ENCODE measurements at regions not wholly inside any gene's neighbourhood (a gene's known extent, or its start where the extent isn't known, plus 50 kb on each side); places are given as distances from the start of the nearest gene placed in this dataset.

GRCh38 chr6:90780778-90781177 is 193.9 kb upstream of the MAP3K7 start:
- no peak overlapping the region for H3K4me3 ChIP-seq (ENCODE audit: low read length)
- H3K36me3 ChIP-seq (replicated peaks; ENCODE audit: low read depth, low read length) = no peaks in the 10 kb centered on the region
- no peaks in the 10 kb centered on the region for H4K20me1 ChIP-seq (ENCODE audit: insufficient read depth, low read length)
- H2AFZ ChIP-seq (ENCODE audit: low read depth, low read length) = no peak overlapping the region
- peaks cover 8% of the 10 kb centered on the region for H3K27me3 ChIP-seq (ENCODE audit: low read depth, low read length)
- no peaks in the 10 kb centered on the region for H3K4me1 ChIP-seq (ENCODE audit: low read length)
- H3K9me3 ChIP-seq (ENCODE audit: insufficient read depth, low read length) = no peaks in the 10 kb centered on the region
- H3K9ac ChIP-seq (ENCODE audit: low read length) = no peak overlapping the region
- TF ChIP-seq EZH2phosphoT487 (IDR thresholded peaks at IDR 0.05; ENCODE audit: low read depth) (no peak), CTCF (IDR thresholded peaks at IDR 0.05; ENCODE audit: low read depth, low read length) (no peak)
- no peak overlapping the region for H3K27ac ChIP-seq (ENCODE audit: low read length)
- no peak overlapping the region for H3K4me2 ChIP-seq (ENCODE audit: low read length)
- H3K79me2 ChIP-seq (ENCODE audit: low read length) = no peaks in the 10 kb centered on the region

GRCh38 chr6:90780141-90780540 is 193.3 kb upstream of the MAP3K7 start:
- Histone ChIP-seq H3K9ac (ENCODE audit: low read length) (no peak overlapping the region), H3K4me3 (ENCODE audit: low read length) (no peak overlapping the region), H2AFZ (ENCODE audit: low read depth, low read length) (no peak overlapping the region), H3K36me3 (replicated peaks; ENCODE audit: low read depth, low read length) (no peaks in the 10 kb centered on the region), H3K79me2 (ENCODE audit: low read length) (no peaks in the 10 kb centered on the region), H3K27ac (ENCODE audit: low read length) (no peak overlapping the region), H3K27me3 (ENCODE audit: low read depth, low read length) (peaks cover 8% of the 10 kb centered on the region), H3K9me3 (ENCODE audit: insufficient read depth, low read length) (no peaks in the 10 kb centered on the region), H3K4me2 (ENCODE audit: low read length) (no peak overlapping the region), H3K4me1 (ENCODE audit: low read length) (no peaks in the 10 kb centered on the region), H4K20me1 (ENCODE audit: insufficient read depth, low read length) (no peaks in the 10 kb centered on the region)
- TF ChIP-seq EZH2phosphoT487 (IDR thresholded peaks at IDR 0.05; ENCODE audit: low read depth) (no peak), CTCF (IDR thresholded peaks at IDR 0.05; ENCODE audit: low read depth, low read length) (no peak)

- Histone ChIP-seq H3K27ac (ENCODE audit: low read length) (no peak overlapping the region), H3K9me3 (ENCODE audit: insufficient read depth, low read length) (no peaks in the 10 kb centered on the region), H3K9ac (ENCODE audit: low read length) (no peak overlapping the region), H3K79me2 (ENCODE audit: low read length) (no peaks in the 10 kb centered on the region), H3K4me2 (ENCODE audit: low read length) (no peak overlapping the region), H4K20me1 (ENCODE audit: insufficient read depth, low read length) (no peaks in the 10 kb centered on the region), H3K27me3 (ENCODE audit: low read depth, low read length) (peaks cover 8% of the 10 kb centered on the region), H3K4me3 (ENCODE audit: low read length) (no peak overlapping the region), H3K4me1 (ENCODE audit: low read length) (no peaks in the 10 kb centered on the region), H2AFZ (ENCODE audit: low read depth, low read length) (no peak overlapping the region), H3K36me3 (replicated peaks; ENCODE audit: low read depth, low read length) (no peaks in the 10 kb centered on the region)
- TF ChIP-seq CTCF (IDR thresholded peaks at IDR 0.05; ENCODE audit: low read depth, low read length) (no peak), EZH2phosphoT487 (IDR thresholded peaks at IDR 0.05; ENCODE audit: low read depth) (no peak)
These were observed 191.7 kb upstream of the MAP3K7 start for GRCh38 chr6:90778417-90779203.

GRCh38 chr6:90770778-90771177 is 183.9 kb upstream of the MAP3K7 start:
- H3K27me3 ChIP-seq (ENCODE audit: low read depth, low read length) = no peaks in the 10 kb centered on the region

More at GRCh38 chr6:90770778-90771177, 183.9 kb upstream of the MAP3K7 start:
- no peaks in the 10 kb centered on the region for H3K79me2 ChIP-seq (ENCODE audit: low read length)
- no peaks in the 10 kb centered on the region for H3K9me3 ChIP-seq (ENCODE audit: insufficient read depth, low read length)
- H3K4me2 ChIP-seq (ENCODE audit: low read length) = no peak overlapping the region
- no peaks in the 10 kb centered on the region for H3K4me1 ChIP-seq (ENCODE audit: low read length)
- H3K27ac ChIP-seq (ENCODE audit: low read length) = no peak overlapping the region
- H3K4me3 ChIP-seq (ENCODE audit: low read length) = no peak overlapping the region
- H4K20me1 ChIP-seq (ENCODE audit: insufficient read depth, low read length) = no peaks in the 10 kb centered on the region
- H3K9ac ChIP-seq (ENCODE audit: low read length) = no peak overlapping the region
- no peaks in the 10 kb centered on the region for H3K36me3 ChIP-seq (replicated peaks; ENCODE audit: low read depth, low read length)
- TF ChIP-seq EZH2phosphoT487 (IDR thresholded peaks at IDR 0.05; ENCODE audit: low read depth) (no peak), CTCF (IDR thresholded peaks at IDR 0.05; ENCODE audit: low read depth, low read length) (no peak)
- H2AFZ ChIP-seq (ENCODE audit: low read depth, low read length) = no peak overlapping the region

Data from OCI-LY3 (cell line).